Caco-2 (cell line): ENCODE measurements at regions not wholly inside any gene's neighbourhood (a gene's known extent, or its start where the extent isn't known, plus 50 kb on each side); places are given as distances from the start of the nearest gene placed in this dataset.

ENCODE experiments used
- BruUV-seq: library from RNA; stranded (reverse); fragments of 400-500 nt; replicated peaks from 2 replicates; lab custom pipeline; 2021; lab: Mats Ljungman, UMichigan
- CTCF ChIA-PET: fragments of 300-600 bp; sonication (Branson Sonifier 250); formaldehyde crosslinking; loops from one replicate; lab custom pipeline; 2022; ENCODE audit warnings: antibody characterized with exemption; lab: Charles Lee
- POLR2A ChIA-PET: fragments of 300-600 bp; sonication (Branson Sonifier 250); formaldehyde crosslinking; loops from one replicate; lab custom pipeline; 2022; ENCODE audit warnings: antibody characterized with exemption; lab: Charles Lee
- DNase-seq, 2 experiments: peaks; one replicate each; pipeline versions ENCODE4 v3.0.0 to v3.0.0-alpha.2; 2020 to 2022
- H3K27me3 ChIP-seq: replicated peaks from 2 replicates; pipeline ENCODE4 v1.6.0; 2011; ENCODE audit warnings: low read length; ENCODE audit not compliant: control insufficient read depth, insufficient read depth
- H3K36me3 ChIP-seq: 2 replicates; pipeline ENCODE4 v1.5.1; 2011; ENCODE audit warnings: low read length; ENCODE audit not compliant: control insufficient read depth, insufficient read depth
- H3K4me1 ChIP-seq: fragments of 250-450 bp; sonication (Bioruptor Pico); 2 replicates; pipeline ENCODE4 v1.5.1; 2020; ENCODE audit warnings: mild to moderate bottlenecking
- H3K4me3 ChIP-seq: 2 replicates; pipeline ENCODE4 v1.5.1; 2011; ENCODE audit warnings: low read depth, mild to moderate bottlenecking, control low read depth, low read length
- H3K9me3 ChIP-seq: fragments of 250-450 bp; sonication (Bioruptor Pico); 2 replicates; pipeline ENCODE4 v1.5.1; 2020; ENCODE audit warnings: mild to moderate bottlenecking, moderate library complexity
- H3K27ac Mint-ChIP-seq: one replicate; pipeline ENCODE4 v1.8.0; 2022; ENCODE audit warnings: mixed read lengths; ENCODE audit not compliant: unreplicated experiment
- H3K27me3 Mint-ChIP-seq: one replicate; pipeline ENCODE4 v1.8.0; 2022; ENCODE audit warnings: mixed read lengths; ENCODE audit not compliant: insufficient read depth, unreplicated experiment
- H3K36me3 Mint-ChIP-seq: one replicate; pipeline ENCODE4 v1.8.0; 2022; ENCODE audit warnings: mild to moderate bottlenecking, mixed read lengths; ENCODE audit not compliant: insufficient read depth, unreplicated experiment
- H3K4me1 Mint-ChIP-seq: one replicate; pipeline ENCODE4 v1.8.0; 2022; ENCODE audit warnings: low read depth, mixed read lengths; ENCODE audit not compliant: unreplicated experiment
- H3K4me3 Mint-ChIP-seq: one replicate; pipeline ENCODE4 v1.8.0; 2022; ENCODE audit warnings: mild to moderate bottlenecking, moderate library complexity, mixed read lengths; ENCODE audit not compliant: unreplicated experiment
- H3K9me3 Mint-ChIP-seq: one replicate; pipeline ENCODE4 v1.8.0; 2022; ENCODE audit warnings: mixed read lengths; ENCODE audit not compliant: unreplicated experiment
- CTCF ChIP-seq, 2 experiments: fragments of 200-600 bp in 1 of 2; IDR thresholded peaks; 1 replicate in 1 of 2; 2 replicates in 1 of 2; pipeline versions ENCODE4 v1.5.1 to v1.8.0; 2011 to 2022; ENCODE audit warnings: antibody characterized with exemption in 1 of 2, control low read depth in 1 of 2, inconsistent platforms in 1 of 2, low read depth in 1 of 2, low read length in 1 of 2, mild to moderate bottlenecking in 1 of 2, moderate library complexity in 1 of 2; ENCODE audit not compliant: insufficient read depth in 1 of 2, severe bottlenecking in 1 of 2, unreplicated experiment in 1 of 2
- intact Hi-C: fragments of 100-400 bp; cut with micrococcal nuclease; formaldehyde crosslinking; loops from one replicate; pipeline ENCODE4 v1.10.0; 2022; ENCODE audit not compliant: unreplicated experiment

GRCh38 chr11:105226766-105227165 is 87.2 kb upstream of the CARD18 start:
- peak in 1 of 2 experiments; percentile 28 for DNase-seq
- TF ChIP-seq CTCF (IDR thresholded peaks at IDR 0.05; ENCODE audit: insufficient read depth in 1 of 2, low read depth in 1 of 2, low read length in 1 of 2, severe bottlenecking in 1 of 2, unreplicated experiment in 1 of 2): no peak
- intact Hi-C loops: loop anchor here (1.0 kb wide), 1 partner anchor 23 kb away; no protein-coding TSS in a partner anchor
- ChIA-PET CTCF (no interaction called here), POLR2A (no interaction called here)
- peaks cover 11% of the 10 kb centered on the region for H3K9me3 Mint-ChIP-seq
- peak overlapping the region; percentile 46 for H3K27ac Mint-ChIP-seq
- Histone ChIP-seq H3K36me3 (no peaks in the 10 kb centered on the region), H3K27me3 (no peaks in the 10 kb centered on the region), H3K9me3 (no peaks in the 10 kb centered on the region), H3K4me1 (peaks cover 32% of the 10 kb centered on the region), H3K4me3 (no peak overlapping the region)
- no peak overlapping the region for H3K4me3 Mint-ChIP-seq
- H3K4me1 Mint-ChIP-seq: peaks cover 27% of the 10 kb centered on the region
- H3K27me3 Mint-ChIP-seq: no peaks in the 10 kb centered on the region
- H3K36me3 Mint-ChIP-seq: no peaks in the 10 kb centered on the region
- no TSS peak for BruUV-seq

GRCh38 chr11:105226091-105226490 is 86.5 kb upstream of the CARD18 start:
- ChIA-PET CTCF (no interaction called here), POLR2A (no interaction called here)
- no peaks in the 10 kb centered on the region for H3K27me3 Mint-ChIP-seq
- intact Hi-C loops: loop anchor here (1.0 kb wide), 1 partner anchor 23 kb away; no protein-coding TSS in a partner anchor
- no peaks in the 10 kb centered on the region for H3K36me3 Mint-ChIP-seq
- H3K27me3 ChIP-seq: no peaks in the 10 kb centered on the region
- peaks cover 11% of the 10 kb centered on the region for H3K9me3 Mint-ChIP-seq
- H3K36me3 ChIP-seq: no peaks in the 10 kb centered on the region
- peaks cover 27% of the 10 kb centered on the region for H3K4me1 Mint-ChIP-seq
- H3K4me1 ChIP-seq: peaks cover 32% of the 10 kb centered on the region
- H3K4me3 ChIP-seq: no peak overlapping the region
- no peaks in the 10 kb centered on the region for H3K9me3 ChIP-seq
- DNase-seq: no peak
- no peak overlapping the region for H3K4me3 Mint-ChIP-seq
- no peak for TF ChIP-seq CTCF (IDR thresholded peaks at IDR 0.05; ENCODE audit: insufficient read depth in 1 of 2, low read depth in 1 of 2, low read length in 1 of 2, severe bottlenecking in 1 of 2, unreplicated experiment in 1 of 2)
- no TSS peak for BruUV-seq
- H3K27ac Mint-ChIP-seq: no peak overlapping the region

- no peak for DNase-seq
- TF ChIP-seq CTCF (IDR thresholded peaks at IDR 0.05; ENCODE audit: insufficient read depth in 1 of 2, low read depth in 1 of 2, low read length in 1 of 2, severe bottlenecking in 1 of 2, unreplicated experiment in 1 of 2): no peak
- intact Hi-C loops: no loop called here
- CTCF ChIA-PET: no interaction called here
- Mint-ChIP-seq H3K9me3 (peaks cover 11% of the 10 kb centered on the region), H3K4me1 (peaks cover 27% of the 10 kb centered on the region), H3K36me3 (no peaks in the 10 kb centered on the region), H3K27me3 (no peaks in the 10 kb centered on the region), H3K27ac (no peak overlapping the region), H3K4me3 (no peak overlapping the region)
- Histone ChIP-seq H3K4me3 (no peak overlapping the region), H3K36me3 (no peaks in the 10 kb centered on the region), H3K27me3 (no peaks in the 10 kb centered on the region), H3K4me1 (peaks cover 32% of the 10 kb centered on the region), H3K9me3 (no peaks in the 10 kb centered on the region)
- no TSS peak for BruUV-seq
- POLR2A ChIA-PET: no interaction called here
Observed at GRCh38 chr11:105224482-105225253, 85.1 kb upstream of the CARD18 start.
